HG02852 (cell line): ENCODE measurements at regions not wholly inside any gene's neighbourhood (a gene's known extent, or its start where the extent isn't known, plus 50 kb on each side); places are given as distances from the start of the nearest gene placed in this dataset.

Experiments
- ATAC-seq: cut with Tn5 transposase; IDR thresholded peaks from one replicate; pipeline ENCODE4 v1.9.1; 2021; ENCODE audit warnings: mild to moderate bottlenecking, moderate library complexity; ENCODE audit not compliant: unreplicated experiment

GRCh38 chr12:30508205-30508967 lies 187.3 kb downstream of the IPO8 start:
- ATAC-seq: no peak

DNA sequence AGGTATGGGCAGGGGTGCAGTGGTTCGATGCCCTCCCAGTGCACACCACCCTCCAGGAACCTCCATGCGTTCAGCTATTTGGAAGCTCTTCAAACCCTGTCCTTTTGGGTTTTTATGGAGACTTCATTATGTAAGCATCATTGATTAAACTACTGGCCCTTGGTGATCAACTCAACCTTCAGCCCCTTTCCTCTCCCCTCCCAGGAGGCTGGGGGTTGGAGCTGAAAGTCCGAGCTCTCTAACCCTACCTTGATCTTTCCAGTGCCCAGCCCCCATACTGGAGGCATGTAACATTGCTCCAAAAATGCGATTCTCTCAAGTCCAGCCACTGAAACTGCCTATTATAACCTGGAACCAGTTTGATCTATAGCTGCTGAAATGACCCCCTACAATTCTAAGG lies 188.1 kb downstream of the IPO8 start:
- ATAC-seq: no peak

- ATAC-seq: no peak
Measured at GRCh38 chr12:30506411-30506810, 189.3 kb downstream of the IPO8 start.

DNA sequence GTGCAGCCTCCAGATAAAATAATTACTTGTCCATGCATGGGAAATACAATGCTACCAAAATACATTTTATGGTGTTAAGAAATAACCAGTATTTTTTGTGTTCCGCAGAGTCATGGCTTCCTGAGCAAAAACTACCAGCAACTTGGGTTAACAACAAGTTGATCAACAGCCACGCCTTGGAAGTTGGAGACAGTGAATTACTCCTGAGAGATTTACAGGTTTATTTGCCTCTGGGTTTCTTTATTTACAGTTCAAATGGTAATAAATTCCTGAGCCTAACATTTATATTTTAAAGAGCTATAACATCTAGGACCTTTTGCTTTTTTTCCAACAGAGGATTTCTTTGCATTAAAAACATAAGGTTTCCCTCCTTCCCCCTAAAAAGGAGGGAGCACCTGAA lies 194.0 kb downstream of the IPO8 start:
- ATAC-seq: no peak

DNA sequence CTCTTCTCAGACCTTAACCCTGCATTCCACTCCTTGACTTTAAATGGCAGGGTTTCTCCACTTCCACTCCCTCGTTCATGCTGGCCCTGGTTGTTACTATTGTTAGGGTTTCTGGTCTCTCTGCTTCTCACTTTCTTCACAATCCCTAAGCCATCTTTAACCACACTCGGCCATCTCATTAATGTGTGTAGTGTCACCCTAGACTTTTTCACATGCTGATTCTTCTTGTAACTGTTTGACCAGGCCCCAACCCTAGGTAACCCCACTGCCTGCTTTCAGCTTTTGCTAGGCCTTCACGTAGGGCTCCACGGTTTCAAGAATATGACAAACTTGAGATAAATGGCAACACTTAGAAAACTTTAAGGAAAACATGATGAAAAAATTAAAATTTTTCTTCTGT lies 195.1 kb downstream of the IPO8 start:
- no peak for ATAC-seq

GRCh38 chr12:30485230-30485890 lies 210.3 kb downstream of the IPO8 start:
- ATAC-seq: no peak

DNA sequence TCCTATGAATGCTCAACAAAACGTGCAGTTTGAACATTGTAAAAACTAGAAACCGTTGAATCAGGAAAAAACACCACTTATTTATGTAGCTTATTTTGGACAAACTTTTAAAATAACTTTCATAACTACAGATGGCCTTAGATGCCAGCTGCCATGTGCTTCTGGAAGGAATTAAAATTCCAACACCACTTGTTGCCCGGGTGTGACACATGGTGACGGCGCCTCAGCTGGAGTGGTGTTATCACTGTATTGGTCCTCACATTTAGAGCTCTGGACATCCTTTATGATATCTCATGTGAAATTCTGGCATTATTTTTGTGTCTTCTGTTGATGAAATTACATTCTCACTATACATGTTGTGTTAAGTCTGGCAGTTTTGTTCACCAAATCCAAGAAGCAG lies 211.0 kb downstream of the IPO8 start:
- no peak for ATAC-seq

DNA sequence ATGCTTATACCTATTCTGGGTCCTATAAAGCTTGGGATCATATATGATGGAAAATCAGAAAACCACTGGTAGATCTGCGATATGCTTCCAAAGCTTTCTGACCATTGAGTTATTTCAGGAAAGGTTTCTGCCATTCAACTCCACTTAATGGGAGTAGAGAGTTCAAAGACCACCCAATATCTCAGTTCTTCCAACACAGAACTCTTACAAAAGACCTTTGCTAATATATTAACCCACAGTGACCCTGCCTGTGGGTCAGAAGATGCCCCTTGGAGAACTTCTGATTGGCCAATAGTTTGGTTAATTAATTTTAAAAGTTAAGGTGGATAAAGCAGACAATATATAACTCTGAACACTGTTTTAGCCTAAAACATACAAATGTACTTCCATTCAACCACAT lies 213.0 kb downstream of the IPO8 start:
- ATAC-seq: no peak

GRCh38 chr12:30473274-30473673 lies 222.4 kb downstream of the IPO8 start:
- ATAC-seq: no peak

- no peak for ATAC-seq
Measured at GRCh38 chr12:30466093-30466585, 229.5 kb downstream of the IPO8 start.

DNA sequence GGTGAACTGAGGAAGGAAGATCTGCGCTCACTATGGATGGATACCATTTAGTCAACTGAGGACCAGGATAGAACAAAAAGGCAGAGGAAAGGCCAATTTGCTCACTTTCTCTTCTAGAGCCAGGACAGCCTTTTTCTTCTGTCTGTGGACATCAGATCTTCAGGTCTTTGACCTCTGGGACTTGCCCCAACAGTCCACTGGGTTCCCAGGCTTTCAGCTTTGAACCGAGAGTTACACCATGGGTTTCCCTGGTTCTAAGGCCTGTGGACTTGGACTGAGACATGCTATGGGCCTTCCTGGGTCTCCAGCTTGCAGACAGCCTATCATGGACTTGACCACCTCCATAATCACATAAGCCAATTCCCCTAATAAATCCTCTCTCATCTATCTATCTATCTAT lies 232.0 kb downstream of the IPO8 start:
- no peak for ATAC-seq

GRCh38 chr12:30462249-30462648 lies 233.4 kb downstream of the IPO8 start:
- ATAC-seq: no peak

DNA sequence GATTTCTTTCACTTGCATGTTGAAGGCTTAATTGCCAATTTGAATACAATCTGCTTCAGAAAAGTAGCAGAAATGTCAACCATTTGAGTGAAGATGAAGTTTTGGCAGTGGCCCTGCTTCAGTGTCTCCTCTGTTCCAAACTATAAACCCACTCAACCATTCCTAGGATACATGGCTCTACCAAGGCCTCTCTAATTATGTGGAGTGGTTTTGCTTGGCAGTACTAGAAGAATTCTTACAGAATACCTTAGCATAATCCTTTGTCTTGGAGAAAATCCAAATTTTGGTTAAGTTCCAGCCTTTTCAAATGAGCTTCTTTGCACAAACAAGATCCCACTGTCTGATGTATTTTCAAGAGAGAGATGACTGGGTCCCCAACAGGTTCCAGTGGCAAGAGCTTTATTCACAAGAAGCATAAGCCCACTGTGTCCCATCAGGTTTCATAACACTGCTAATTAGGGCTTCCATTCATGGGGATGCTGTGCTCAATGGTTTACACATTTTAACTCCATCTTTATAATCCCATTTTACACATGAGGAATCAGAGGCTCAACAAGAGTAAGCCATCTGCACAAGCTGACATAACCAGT lies 234.5 kb downstream of the IPO8 start:
- ATAC-seq: no peak

DNA sequence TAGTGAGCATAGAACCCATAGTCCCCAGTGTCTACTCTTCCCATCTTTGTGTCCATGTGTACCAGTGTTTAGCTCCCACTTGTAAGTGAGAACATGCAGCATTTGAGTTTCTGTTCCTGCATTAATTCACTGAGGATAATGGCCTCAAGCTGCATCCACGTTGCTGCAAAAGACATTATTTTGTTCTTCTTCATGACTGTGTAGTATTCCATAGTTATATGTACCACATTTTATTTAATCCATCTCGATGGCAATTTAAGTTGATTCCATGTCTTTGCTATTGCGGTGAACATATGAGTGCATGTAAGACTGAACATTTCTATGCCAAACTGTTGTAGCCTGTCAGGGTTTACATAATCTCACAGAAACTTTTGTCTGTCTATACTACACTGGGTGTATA lies 237.2 kb downstream of the IPO8 start:
- no peak for ATAC-seq

DNA sequence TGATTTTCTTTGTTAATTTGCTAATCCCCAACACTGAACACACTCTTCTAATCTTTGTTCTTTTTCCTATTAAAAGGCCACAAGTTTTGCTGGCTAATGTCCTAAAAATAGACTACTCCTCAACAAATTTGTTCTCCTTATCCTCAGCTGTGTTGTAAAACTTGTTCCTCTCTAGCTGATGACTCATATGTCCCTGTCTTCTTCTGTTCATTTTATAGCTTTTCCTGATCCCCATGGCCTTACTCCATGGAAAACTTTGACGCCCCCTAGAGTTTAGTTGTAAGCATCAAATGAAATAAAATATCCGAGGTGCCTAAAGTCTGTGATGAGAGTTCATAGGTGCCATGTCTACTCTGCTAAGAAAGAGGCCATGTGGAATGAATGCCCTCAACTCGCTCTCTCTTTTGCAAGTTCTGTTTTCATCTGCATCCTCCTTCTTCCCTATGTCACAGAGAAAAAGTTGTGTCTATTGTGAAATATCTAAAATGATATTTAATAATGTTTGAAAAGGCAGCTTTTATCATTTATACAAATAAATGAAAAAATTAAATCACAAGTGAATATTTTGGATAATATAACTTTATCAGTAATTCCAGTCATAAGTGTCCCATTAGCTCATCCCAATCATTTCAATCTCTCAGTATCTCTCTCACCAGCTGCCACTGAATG lies 237.9 kb downstream of the IPO8 start:
- no peak for ATAC-seq

GRCh38 chr12:30450872-30451271 lies 244.8 kb downstream of the IPO8 start:
- ATAC-seq: no peak

DNA sequence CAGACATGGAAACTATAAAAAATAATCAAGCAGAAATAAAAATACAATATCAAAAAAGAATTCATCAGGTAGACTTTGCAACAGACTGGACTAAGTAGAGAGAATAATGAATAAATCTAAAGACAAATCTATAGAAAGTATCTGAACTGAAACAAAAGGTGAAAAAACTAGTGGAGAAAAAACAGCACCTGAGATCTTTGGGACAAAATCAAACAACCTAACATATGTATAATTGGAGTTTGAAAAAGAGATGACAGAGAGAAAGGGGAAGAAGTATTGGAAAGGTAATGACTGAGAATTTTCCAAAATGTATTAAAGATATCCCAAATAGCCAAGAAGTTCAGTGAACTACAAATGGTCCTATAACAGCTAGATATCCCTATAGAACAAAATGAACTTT lies 245.4 kb downstream of the IPO8 start:
- no peak for ATAC-seq

GRCh38 chr12:30448038-30448437 lies 247.6 kb downstream of the IPO8 start:
- no peak for ATAC-seq

DNA sequence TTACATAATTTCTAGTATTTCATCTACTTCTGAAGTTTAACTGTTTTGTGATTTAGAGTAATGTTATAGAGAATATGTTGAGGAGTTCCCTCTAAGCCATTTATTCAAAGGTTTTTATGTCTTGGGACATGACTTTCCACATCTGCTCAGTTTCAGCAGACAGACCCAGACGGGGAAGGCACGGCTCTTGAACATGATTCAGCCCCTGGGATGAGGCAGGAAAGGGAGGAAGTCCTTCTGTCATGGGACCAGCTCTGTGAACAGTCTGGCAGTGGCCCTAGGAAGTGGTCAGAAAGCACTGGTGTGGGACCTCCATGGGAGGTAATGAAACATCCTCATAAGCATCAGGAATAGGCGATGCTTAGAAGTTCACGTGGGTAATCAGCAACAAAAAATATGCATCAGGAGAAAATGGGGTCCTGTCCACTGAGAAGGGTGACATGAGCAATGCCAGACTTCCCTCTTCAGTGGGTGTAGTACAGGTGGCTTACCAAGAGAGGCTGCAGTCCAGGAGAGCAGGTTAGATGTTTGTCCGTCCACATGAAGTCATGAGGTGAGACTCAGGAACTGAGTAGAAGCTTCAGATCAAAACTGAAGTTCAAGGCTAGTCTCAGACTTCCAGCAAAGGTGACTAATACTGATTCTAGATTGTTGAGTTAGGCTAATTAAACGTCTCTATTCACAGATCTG lies 248.5 kb downstream of the IPO8 start:
- no peak for ATAC-seq

DNA sequence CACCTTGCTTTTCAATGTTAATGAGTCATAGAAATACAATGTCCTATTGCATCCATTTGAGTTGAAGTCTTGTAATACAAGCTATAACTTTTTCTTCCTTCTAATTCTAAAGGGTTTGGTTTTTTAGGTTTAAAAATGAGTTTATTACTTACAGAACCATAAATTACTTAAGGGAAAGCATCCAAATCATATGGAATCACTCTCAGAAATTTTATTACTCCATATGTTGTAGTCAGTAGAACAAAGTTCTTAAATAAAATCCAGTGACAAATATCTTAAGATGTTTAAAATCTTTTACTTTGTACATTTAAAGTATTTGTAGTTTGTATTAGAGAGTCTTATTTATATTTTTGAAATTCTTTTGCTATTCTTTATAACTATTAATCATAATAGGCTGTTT lies 253.2 kb downstream of the IPO8 start:
- no peak for ATAC-seq
